Stimulated activated CD4-positive, alpha-beta T cell treated with anti-CD3 and anti-CD28 coated beads, Interleukin-15, amount 100 ng/mL, for 24 hours (primary cell): ENCODE measurements at regions not wholly inside any gene's neighbourhood (a gene's known extent, or its start where the extent isn't known, plus 50 kb on each side); places are given as distances from the start of the nearest gene placed in this dataset.
"Not testable (repeated sequence)": the region's sequence is repeated elsewhere in the genome, so short reads cannot be mapped to it uniquely, and the experiment has no call there.

Experiments
- DNase-seq: peaks from one replicate; pipeline ENCODE4 v3.0.0-alpha.2; 2020

- no peak for DNase-seq
Observed at GRCh38 chr6:168929871-168930450, 323.7 kb downstream of the THBS2 start.

- DNase-seq, result no peak
Observed at GRCh38 chr6:168928012-168928411, 325.6 kb downstream of the THBS2 start.

DNA sequence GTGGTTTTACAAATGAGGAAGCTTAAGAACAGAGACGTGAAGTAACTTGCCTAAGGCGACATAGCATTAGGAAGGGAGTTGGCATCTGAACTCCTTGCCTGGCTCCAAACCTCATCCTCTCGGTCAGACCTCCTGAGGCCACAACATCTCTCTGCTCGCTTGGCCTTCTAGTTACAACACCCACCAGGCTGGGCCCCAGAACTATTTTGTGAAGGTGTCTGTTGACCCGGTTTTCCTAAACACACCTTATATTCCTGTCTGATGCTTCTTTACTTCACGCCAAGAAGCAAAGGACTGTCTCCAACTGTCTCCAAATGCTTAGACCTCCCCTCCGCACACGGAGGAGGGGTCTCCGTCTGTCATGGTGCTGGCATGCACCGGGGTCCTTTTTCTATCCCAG is 326.6 kb downstream of the THBS2 start:
- DNase-seq, result no peak

GRCh38 chr6:168926306-168926705 is 327.3 kb downstream of the THBS2 start:
- DNase-seq, result no peak

DNA sequence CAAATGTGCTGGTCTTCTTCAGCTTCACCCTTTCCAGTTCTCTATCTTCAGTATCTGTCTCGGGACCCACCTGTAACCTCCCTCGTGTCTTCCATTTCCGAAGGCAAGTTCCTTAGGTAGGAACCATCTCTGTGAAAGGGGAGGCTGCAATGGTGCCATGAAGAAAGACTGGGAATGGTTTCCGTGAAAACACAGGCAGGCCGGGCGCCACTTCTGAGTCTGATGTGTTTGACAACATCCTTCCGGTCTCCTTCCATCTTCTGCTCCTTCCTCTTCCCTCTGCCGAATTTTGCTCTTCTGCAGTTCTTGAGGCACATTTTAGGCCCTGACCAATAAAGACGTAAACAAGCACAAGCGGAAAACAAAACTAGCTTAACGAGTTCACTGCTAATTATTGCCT is 328.0 kb downstream of the THBS2 start:
- DNase-seq, result no peak

- no peak for DNase-seq
Observed at GRCh38 chr6:168923171-168923570, 330.5 kb downstream of the THBS2 start.

DNA sequence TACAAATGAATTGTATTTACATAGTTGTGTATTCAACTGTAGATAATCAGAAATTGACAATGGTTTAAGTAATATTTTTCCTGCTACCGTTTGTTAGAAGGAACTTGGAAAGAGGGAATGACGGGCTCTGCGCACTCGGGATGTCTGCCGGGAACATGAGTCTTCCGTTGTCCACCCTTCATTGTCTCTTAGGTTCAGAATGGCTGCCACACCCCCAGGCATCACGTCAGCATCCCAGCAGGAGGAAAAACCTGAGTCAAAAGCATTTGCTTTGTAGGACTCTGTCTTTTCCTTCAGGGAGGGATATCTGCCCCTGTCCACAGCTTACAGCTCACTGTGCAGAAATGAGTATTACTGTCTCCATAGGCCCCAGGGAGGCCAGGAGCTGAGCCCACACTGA is 331.2 kb downstream of the THBS2 start:
- DNase-seq, result no peak

GRCh38 chr6:168920289-168920688 is 333.4 kb downstream of the THBS2 start:
- DNase-seq, result no peak

DNA sequence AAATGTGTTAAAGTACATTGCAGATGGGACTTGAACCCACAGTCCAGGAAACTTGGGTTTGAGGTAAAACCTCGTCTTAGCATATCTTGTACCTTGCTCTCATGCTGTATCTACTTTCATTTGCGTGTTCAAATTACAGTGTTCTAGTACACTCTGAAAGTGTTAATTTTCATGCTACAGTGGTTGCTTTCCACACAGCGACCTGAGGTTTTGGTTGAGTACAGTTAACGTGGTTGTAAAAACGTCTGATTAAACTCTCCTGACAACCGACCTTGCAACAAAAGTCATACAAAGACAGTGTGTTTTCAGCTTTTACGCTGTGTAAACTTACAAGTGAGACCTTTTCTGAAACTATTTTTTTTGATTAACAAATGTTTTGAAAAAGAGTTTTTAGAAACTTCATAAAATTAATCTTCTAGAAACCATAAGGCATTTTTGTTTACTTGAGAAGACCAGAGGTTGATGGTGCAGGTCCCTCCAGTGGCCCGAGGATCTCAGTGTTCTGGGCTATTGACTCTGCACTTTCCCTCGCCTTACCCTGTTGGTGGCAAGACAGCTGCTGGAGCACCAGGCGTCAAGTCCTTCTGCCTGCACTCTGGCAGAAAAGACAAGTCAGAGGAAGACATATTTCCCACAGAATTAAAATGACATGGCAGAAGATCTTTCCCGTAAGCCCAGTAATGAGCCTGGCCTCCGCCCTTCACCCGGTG is 334.0 kb downstream of the THBS2 start:
- DNase-seq, result no peak

- DNase-seq, result no peak
Observed at GRCh38 chr6:168916576-168917211, 337.0 kb downstream of the THBS2 start.

DNA sequence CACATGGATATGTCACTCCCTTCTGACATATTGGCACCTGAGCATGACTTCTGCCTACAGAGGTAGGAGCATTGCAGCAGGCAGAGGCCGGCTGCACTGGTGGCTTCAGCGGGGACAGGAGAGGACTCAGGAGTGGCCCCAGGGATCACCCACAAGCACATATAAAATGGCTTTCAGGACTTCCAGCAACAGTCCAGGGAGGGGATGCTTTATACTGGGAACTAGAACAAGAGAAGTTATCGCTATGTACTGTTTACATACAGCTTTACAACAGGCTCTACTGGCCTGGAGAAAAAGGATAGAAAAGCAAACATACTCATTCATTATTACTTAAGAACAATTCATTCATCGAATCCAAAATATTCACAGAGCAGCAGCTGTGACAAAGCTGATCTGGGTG is 337.8 kb downstream of the THBS2 start:
- no peak for DNase-seq

- no peak for DNase-seq
Observed at GRCh38 chr6:168915242-168915641, 338.4 kb downstream of the THBS2 start.

GRCh38 chr6:168913866-168914469 is 339.7 kb downstream of the THBS2 start:
- DNase-seq, result no peak

DNA sequence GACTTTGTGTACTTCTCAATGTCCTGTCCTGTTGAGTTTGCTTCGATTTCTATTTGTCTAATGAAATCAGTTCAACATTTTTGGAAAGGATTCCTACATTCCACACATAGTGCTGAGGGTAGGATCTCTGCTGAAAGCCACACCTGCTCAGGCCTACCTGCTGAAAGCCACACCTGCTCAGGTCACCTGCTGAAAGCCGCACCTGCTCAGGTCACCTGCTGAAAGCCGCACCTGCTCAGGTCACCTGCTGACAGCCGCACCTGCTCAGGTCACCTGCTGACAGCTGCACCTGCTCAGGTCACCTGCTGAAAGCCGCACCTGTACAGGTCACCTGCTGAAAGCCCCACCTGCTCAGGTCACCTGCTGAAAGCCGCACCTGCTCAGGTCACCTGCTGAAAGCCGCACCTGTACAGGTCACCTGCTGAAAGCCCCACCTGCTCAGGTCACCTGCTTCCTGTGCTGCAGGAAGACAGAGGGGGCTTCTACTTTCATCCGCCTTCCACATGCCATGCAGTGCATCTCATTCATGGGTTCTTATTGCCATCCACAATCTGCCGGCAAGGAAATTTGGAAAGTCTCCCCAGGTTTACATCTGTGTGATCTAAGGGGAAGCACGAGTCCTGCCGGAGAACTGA is 340.3 kb downstream of the THBS2 start:
- DNase-seq, result not testable (repeated sequence)

DNA sequence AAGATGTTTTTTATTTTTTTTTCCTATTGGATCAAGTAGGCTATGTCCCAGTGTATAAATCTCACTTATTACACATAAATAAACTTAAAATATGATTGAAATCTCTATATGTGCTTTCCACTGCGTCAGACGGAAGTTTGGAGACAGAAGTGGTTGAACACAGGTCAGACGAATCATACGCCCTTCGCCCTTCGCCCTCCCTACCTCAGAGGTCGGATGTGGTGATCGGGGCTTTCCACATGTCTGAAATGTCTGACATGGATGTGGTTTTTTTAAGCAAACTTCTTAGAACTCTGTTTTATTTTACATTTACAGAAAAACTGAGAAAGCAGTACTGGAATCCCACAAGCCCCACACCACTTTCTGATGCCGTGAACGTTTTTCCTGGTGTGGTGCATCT is 344.4 kb downstream of the THBS2 start:
- DNase-seq, result no peak

DNA sequence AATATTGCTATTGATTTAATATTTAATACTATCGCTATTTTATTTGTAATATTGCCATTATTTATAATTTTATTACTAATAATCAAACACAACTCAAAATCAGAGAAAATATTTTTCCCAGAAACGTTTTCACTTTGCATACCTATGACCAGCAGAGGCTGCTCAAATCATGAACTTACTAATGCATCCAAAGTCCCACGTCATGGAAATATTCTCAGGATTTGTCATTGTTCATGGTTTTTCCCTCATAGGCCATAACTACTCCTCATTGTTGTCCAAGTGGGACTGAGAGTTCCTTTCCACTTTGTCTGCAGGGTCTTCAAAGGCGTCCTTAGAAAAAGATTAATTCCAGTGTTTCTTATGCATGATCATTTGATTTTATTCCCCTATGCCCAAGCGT is 344.8 kb downstream of the THBS2 start:
- DNase-seq, result no peak

DNA sequence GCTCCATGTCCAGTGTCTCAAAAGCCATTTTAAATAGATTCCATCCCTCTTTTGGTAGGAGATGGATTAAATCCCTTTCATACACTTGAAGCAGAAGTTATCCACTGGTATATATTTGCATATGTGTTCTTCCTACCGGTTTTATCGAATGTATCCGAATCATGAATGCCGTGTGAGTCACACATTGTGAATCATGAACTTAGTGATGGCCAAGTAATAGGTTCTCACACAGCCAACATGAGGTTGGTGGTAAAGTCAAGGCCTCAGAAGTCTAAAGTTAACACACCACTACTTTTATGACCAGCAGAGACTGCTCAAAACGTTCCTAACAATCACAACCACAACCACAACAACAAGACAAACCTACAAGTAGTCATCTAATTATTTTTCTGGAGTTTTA is 345.5 kb downstream of the THBS2 start:
- DNase-seq, result no peak

DNA sequence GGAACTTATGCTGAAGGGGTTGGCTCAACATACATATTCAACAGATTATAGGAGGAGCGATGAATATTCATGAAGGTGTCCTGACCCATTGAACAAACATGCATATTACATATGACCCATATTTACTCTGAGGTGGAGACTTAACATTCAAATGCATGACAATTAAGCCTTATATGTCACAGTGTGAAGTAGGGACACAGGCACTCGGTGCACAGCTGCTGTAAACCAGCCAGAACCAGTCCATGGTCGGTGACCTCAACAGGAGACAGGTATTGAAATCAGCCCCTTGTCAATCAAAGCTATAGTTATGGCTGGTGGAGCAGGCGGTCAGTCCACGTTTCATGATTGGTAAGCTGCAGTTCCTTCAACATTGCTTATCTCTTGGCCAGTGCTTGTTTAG is 347.3 kb downstream of the THBS2 start:
- no peak for DNase-seq

- DNase-seq, result no peak
Observed at GRCh38 chr6:168905451-168906090, 348.1 kb downstream of the THBS2 start.

DNA sequence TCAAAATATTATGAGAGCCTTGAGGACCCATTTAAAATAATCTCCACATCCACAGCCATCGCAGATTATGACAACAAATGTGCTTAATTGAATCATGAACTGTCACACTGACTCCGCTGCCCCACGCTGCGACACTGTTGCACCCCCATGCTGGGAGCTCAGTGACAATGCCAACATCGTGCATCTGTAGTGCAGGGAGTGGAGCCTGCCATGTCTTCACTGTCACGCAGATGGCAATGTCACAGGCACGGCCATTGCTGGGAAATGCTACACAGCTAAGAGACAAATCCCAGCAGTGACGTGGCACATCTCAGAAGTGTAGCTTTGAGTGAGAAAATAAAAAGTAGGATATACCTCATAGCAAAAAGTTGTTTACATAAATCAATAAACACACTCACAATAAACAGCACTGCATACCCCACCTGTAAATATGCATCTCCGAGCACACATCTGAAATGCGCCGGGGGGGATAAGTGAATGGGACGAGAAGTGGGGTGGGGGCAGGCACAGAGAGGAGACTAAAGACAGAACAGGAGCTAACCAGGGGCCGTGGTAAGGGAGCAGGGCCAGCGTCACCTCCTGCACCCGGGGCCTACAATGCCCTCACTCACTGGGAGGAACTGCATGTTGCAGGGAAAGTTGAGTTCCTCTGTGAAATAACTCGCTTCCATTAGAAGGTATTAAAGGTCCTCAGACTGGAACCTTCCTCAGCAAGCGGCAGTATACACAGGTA is 349.9 kb downstream of the THBS2 start:
- no peak for DNase-seq

DNA sequence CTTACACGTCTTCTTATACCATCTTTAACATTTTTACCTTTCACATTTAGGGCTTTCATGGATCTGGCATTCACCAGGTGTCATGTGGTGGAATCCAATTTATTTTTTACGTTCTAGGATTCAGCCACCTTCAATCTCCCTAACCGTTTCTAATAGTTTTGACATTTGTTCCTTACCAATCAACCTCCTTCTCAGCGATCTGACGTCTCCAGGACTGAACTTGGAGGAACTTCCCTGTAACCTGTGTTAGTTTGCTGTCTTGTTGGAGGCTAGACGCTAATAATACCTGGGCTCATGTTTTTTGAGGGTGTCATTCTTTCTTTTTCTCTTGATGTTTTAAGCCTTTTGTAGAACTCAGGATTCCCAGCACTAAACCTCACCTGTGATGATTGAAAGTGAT is 351.6 kb downstream of the THBS2 start:
- DNase-seq, result no peak

DNA sequence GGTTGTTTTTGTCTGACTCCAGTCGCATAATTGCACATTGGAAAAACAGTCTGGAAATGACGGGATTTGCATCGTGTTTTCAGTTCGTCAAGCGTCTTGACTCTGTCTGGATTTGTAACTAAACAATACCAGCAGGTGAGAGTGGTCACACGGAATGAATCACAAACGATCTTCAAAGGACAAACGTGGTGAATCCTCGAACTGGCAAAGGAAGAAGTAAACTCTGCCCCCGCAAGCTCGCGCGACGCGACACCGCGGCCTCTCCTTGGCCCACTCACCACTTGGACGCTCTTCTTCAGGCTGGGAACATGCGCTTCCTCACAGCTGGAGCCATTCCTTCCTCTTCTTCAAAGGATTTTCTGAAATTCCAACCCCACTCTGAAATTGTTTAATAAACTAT is 352.6 kb downstream of the THBS2 start:
- DNase-seq, result no peak
